Activated CD8-positive, alpha-beta memory T cell treated with anti-CD3 and anti-CD28 coated beads for 4 hours (primary cell): ENCODE measurements at regions not wholly inside any gene's neighbourhood (a gene's known extent, or its start where the extent isn't known, plus 50 kb on each side); places are given as distances from the start of the nearest gene placed in this dataset.

Experiments
- DNase-seq, 2 donors: peaks; one replicate each; pipeline ENCODE4 v3.0.0-alpha.2; 2020; ENCODE audit warnings: low read depth in 2 of 2

DNA sequence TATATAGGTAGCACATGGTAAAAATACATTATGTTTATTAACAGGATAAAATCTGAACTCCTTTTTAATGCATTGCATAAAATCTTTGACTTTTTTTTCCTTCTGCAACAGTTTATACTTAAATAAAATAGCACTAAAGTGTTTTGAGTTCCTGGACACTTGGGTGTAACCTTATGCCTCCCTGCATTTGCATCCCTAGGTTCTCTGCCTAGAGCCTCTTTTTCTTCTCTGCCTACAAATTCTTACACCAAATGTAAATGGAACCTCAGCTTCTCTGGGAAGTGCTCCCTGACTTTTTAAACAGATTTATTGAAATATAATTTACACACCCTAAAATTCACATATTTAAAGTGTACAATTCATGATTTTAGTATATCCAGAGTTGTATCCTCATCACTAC, 1017.6 kb downstream of the CNTNAP5 start:
- no peak for DNase-seq

- no peak for DNase-seq
These were observed 1045.8 kb downstream of the CNTNAP5 start for GRCh38 chr2:125070726-125071505.

- DNase-seq = no peak
These were observed 1048.4 kb downstream of the CNTNAP5 start for GRCh38 chr2:125073440-125073839.

GRCh38 chr2:125085904-125086303, 1060.8 kb downstream of the CNTNAP5 start:
- DNase-seq = no peak

GRCh38 chr2:125086313-125087184, 1061.5 kb downstream of the CNTNAP5 start:
- no peak for DNase-seq

- DNase-seq = no peak
These were observed 1067.4 kb downstream of the CNTNAP5 start for GRCh38 chr2:125092276-125093009.

DNA sequence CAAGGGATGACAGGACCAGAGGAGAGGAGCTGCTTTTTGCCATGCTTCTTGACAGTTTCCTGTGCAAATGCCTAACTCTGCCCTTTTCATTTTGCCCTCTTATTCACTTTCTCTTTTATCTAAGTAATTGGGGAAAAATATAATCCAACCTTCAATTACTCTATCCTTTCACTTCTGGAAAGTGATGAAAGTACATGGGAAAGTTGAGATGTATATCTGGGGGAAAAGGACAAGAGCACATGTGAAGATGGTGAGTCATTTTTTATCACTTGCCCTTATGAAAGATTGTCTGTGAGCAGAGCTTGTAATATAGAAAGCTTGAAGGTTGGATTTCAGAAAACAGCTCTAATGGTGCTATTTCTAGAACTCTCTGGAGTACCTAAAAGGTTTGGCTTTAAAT, 1070.7 kb downstream of the CNTNAP5 start:
- DNase-seq = no peak

- DNase-seq = no peak
These were observed 1081.6 kb downstream of the CNTNAP5 start for GRCh38 chr2:125106710-125107109.

DNA sequence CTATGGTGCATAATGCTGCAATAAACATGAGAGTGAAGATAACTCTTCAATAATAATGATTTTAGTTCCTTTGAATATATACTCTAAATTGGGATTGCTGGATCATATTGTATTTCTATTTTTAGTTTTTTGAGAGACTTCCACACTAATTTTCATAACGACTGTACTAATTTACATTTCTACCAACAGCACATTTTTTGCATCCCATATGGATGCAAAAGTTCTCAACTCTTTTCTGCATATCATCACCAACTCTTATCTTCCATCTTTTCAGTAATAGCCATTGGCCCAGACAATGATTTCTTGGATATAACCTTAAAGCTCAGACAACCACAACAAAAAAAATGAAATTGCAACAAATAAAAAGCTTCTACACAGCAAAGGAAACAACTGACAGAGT, 1082.4 kb downstream of the CNTNAP5 start:
- no peak for DNase-seq

DNA sequence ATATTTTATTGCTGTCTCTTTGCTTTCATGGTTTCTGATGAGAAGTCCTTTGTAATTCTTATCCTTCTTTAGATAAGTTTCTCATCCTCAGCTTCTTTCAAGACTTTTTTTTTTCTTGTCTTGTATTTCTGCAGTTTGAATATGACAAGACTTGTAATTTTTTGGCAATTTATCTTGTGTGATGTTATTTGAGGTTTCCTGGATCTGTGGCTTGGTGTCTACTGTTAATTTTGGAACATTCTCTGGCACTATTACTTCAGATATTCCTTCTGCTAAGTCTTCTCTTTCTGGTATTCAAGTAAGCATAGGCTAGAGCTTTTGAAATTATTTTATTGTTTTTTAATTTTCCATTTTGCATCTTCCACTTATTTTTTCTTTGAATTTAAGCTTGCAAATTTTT, 1083.2 kb downstream of the CNTNAP5 start:
- no peak for DNase-seq

- DNase-seq = no peak
These were observed 1100.8 kb downstream of the CNTNAP5 start for GRCh38 chr2:125125902-125126301.

DNA sequence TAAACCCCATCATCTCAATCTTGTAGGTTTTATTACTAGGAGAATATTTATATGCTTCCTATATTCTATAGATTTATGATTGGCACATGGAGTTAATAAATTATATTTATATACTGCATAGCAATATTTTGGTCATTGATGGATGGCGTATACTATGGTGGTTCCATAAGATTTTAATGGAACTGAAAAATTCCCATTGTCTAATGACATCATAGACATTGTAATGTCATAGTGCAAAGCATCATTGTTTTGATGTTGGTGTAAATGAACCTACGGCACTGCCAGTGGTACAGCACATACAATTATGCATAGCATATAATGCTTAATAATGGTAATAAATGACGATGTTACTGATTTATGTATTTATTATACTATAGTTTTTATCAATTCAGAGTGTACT, 1135.9 kb downstream of the CNTNAP5 start:
- no peak for DNase-seq

DNA sequence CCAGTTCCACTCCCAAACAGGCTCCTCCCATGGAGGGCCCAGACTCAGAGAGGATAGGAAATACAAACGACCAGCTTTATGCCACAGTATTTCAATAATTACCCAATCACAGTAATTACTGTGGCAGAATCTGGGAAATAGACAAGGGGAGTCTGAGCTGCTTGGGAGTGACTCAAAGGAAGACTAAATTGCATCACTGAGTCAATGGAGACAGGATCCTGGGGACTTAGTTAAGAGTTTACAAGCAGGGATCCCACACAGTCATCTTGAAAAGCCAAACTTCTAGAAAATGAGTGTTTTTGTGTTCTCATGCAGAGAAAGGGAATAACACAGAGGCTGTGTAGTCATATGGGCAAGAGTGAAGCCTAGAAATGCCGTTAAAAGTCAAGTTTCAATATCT, 1142.1 kb downstream of the CNTNAP5 start:
- no peak for DNase-seq

DNA sequence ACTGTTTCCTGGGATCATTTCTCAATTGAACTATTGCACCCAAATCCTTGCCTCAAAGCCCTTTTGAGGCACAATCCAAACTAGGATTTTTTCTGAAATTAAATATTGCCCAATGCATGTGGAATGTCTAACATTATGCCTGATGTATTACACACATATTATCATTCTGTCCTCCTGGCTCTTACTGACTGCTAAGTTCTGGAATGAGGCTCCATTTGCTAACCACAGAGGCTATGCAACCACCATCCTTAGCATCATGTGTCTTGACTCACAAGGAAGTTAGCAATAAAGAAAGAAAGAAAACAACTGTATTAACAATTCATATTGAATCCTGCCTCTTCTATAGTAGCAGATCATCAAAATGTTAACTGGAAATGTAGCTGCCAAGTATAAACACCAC, 1142.7 kb downstream of the CNTNAP5 start:
- no peak for DNase-seq

- DNase-seq = no peak
These were observed 1143.4 kb downstream of the CNTNAP5 start for GRCh38 chr2:125168442-125168841.

- no peak for DNase-seq
These were observed 1144.1 kb downstream of the CNTNAP5 start for GRCh38 chr2:125169022-125169763.

DNA sequence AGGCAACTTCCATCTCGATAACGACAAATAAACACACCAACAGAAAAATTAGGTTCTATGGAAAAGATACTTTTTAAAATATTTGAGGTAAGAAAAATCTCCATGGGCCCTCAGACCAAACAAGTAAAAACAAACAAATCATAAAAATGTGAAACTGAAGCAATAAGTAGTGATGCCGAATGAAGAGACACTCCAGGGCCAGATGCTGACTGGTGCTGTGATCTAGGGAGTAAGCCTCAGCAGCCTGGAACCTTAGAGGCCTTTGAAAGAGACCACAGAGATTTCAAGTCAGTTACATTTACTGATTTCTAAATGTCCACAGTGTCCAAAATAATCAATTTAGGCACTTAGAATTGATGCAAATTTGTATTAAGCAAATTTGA, 1144.7 kb downstream of the CNTNAP5 start:
- DNase-seq = no peak

DNA sequence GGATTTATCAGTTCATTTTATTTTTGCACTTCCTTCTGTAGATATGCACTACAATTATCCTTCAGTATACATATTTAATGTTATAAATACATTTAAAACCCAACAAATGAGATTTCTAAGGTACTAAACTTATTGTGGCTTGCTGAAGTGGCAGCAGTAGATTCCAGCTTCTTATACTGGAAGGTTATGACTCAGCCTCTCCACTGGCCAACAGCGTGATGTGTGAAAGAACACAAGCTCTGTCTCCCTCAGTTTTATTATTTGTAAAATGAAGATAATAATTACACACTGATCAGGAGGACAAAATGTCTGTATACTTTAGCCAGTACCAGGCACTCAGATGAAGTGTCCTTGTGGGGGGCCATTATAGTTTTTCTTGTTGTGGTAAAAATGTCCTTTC, 1147.1 kb downstream of the CNTNAP5 start:
- DNase-seq = no peak

GRCh38 chr2:125175415-125175814, 1150.3 kb downstream of the CNTNAP5 start:
- no peak for DNase-seq

DNA sequence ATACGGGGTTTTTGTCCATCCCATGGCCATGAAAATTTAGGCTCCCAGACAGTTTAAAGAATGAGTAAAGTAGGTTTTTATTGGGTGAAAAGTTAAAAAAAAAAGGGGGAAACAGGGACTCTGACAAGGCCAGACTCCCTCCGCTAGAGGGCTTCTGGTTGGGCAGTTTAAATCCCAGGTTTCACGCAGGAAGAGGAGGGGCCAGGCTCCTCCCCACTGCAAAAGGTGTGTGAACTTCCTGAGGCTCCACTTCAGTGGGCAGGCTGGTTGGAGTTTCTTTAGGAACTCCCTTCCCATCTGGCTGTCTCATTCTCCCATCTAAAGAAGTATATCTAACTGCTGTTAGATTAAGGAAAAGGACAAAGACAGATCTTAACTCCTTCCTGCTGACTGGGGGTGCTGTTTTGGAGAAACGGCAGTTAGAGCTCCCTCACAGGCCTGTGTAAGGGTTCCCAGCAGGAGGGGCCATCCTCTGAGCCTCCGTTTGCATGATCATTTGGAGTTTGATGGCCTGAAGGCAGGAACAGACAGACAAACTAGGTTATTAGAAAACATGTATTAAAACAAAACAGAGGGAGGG, 1160.7 kb downstream of the CNTNAP5 start:
- DNase-seq = no peak

- no peak for DNase-seq
These were observed 1182.3 kb downstream of the CNTNAP5 start for GRCh38 chr2:125207431-125207830.
